Stimulated activated CD4-positive, alpha-beta T cell treated with anti-CD3 and anti-CD28 coated beads, Interleukin-1b, Interleukin-23, amount 100 ng/mL, for 1 hour (primary cell): ENCODE measurements at regions not wholly inside any gene's neighbourhood (a gene's known extent, or its start where the extent isn't known, plus 50 kb on each side); places are given as distances from the start of the nearest gene placed in this dataset.
A peak's percentile ranks its signal among the peaks of the same experiment; 100 is the strongest.

Experiments
- DNase-seq, 2 donors: peaks; one replicate each; pipeline ENCODE4 v3.0.0-alpha.2; 2020; ENCODE audit warnings: low read depth in 2 of 2

GRCh38 chr17:77838748-77839697, 119.5 kb upstream of the TNRC6C start:
- DNase-seq, result no peak

GRCh38 chr17:77839698-77840512, 118.6 kb upstream of the TNRC6C start:
- DNase-seq, result no peak

DNA sequence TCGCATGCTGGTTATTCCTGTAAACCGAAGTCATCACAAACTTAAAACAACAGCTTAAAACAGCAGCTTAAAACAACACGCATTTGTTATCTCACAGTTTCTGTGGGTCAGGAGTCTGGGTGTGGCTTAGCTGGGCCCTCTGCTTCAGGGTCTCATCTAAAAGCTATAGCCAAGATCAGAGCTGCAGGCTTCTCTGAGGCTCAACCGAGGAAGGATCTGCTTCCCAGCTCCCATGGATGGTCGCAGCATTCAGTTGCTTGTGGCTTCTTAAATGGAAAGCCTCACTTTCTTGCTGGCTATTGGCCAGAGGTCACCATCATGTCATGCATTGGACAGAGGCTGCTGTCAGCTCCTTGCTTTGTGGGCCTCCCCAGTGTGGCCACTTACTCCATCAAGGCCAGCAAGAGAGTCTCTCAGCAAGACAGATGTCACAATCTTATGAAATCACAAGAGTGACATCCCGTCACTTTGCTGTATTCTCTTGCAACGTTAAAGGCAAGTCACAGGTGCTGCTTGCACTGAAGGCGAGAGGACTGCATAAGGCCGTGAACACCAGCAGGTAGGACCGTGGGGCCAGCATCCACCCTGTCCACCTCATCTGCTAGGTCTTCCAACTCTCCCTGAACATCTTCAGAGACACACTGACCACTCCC, 117.9 kb upstream of the TNRC6C start:
- no peak for DNase-seq

DNA sequence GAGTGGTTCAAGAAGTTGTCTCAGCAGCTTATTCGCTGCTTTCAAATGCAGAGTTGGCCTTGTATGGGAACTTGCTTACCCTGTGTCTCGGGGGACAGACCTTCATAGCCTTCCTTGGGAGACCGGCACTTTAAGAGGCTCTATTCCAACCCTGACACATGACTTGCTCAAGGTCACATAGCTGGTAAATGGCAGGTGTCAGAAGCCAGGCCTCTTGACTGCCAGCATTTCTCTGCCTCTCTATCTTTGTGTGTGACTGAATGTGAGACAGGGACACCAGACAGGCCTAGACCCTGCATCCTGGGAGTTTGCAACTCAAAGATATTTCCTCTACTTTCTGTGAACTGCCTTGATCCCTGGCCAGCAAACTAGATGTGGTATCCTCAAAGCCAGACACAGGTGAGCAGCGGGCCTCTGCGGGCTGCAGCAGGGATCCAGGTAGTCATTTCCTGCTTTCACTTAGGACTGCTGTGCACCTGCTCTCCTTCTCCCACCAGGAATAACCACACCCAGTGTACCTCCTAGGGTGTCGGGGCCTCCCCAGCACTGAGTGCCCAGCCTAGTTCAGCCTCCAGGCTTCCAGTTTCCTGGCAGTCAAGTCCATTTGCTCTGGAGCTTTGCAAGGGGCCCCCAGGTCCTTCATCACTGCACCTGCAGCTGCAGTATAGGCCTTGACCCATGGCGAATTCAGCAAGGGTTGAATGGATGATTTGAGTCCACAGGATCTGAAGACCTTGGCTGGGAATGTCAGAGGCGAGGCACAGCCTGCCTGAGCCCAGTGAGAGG, 116.6 kb upstream of the TNRC6C start:
- DNase-seq, result no peak

GRCh38 chr17:77842528-77843147, 115.9 kb upstream of the TNRC6C start:
- no peak for DNase-seq

GRCh38 chr17:77843255-77843895, 115.1 kb upstream of the TNRC6C start:
- peak in 1 of 2 donors; percentile 29 for DNase-seq

DNA sequence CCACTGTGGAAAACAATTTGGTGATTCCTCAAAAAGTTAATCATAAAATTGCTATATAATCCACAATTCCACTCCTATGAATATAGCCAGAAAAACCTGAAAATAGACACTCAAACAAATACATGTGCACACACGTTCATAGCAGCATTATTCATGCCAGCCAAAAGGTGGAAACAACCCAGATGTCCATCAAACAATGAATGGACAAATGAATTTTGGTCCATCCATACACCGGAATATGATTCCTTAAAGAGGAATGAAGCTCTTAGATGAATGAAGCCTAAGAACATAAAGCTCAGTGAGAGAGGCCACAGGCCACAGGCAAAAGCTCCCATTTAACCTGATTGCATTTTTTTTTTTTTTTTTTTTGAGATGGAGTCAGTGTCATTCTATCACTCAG, 114.6 kb upstream of the TNRC6C start:
- DNase-seq, result no peak

GRCh38 chr17:77844681-77845080, 113.8 kb upstream of the TNRC6C start:
- DNase-seq, result no peak

- DNase-seq, result no peak
Observed at GRCh38 chr17:77845541-77846225, 112.8 kb upstream of the TNRC6C start.

GRCh38 chr17:77846531-77847085, 111.9 kb upstream of the TNRC6C start:
- DNase-seq, result no peak

DNA sequence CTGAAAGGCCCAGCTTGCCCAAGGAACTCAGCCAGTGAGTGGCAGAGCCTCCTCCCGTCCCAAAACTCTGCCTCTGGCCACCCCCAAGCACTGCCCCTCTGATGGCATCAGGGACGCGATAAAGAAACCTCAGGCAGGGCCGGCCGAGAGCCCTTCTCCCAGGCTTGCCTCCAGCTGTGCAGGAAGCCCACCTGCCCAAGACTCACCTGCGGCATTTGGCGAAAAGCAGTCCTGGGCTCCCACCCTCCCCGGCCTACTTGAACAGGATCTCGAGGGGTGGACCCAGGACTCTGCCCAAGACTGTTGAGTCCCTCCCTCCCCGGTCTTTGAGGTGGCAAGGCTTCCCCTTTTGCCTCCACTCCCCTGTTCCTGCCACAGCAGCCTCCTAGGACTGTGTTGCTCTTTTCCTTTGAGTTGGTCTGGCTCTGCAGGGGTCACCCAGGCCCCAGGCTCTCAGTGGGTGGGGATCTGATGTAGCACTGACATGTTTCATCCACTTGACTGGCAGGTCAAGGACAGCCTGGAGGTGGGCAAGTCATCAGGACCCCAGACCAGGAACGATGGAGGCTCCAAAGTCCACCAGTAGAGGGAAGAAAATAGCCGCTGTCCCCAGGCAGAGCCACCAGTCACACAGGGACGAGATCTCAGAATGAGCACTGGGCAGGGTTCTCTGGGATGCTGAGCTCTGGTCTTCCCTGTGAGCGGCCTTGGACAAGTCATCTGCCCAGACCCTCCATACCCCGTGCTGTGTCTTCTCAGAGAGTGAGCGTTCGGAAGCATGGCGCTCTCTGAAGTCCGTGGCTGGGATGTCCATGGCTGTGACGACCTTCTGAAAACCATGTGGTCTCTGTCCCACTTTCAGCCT, 111.0 kb upstream of the TNRC6C start:
- DNase-seq, result no peak

GRCh38 chr17:77848257-77848656, 110.2 kb upstream of the TNRC6C start:
- DNase-seq, result no peak

DNA sequence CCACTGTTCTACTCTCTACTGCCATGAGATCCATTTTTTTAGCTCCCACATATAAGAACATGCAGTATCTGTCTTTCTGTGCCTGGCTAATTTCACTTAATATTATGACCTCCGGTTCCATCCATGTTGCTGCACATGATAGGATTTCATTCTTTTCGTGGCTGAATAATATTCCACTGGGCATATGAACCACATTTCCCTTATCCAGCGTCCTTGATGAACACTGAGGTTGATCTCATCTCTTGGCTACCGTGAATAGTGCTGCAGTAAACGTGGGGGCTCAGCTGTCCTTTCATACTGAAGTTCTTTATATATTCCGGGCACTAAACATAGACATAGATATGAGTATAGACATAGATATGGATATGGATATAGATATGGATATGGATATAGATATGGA, 109.3 kb upstream of the TNRC6C start:
- no peak for DNase-seq

GRCh38 chr17:77851921-77852320, 106.6 kb upstream of the TNRC6C start:
- no peak for DNase-seq

DNA sequence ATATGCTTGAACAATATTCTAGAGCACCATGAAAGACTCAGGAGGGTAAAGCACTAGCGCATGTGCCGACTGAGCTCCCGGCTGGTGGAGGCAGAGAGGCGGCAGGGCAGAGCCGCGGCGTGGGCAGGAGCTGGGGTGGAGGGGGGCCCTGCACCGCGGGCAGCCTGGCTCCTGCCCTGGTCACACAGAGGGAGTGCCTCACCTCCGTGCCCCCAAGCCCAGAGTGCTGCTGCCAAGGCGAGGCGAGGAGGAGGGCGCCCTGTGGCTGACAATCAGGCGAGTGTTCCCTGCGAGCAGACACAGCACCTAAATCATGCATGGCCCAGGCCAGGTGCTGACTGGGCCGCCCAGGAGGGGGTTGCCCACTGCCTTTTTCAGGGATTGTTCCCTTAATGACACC, 105.8 kb upstream of the TNRC6C start:
- no peak for DNase-seq

- no peak for DNase-seq
Observed at GRCh38 chr17:77853191-77853977, 105.1 kb upstream of the TNRC6C start.

GRCh38 chr17:77854083-77854758, 104.3 kb upstream of the TNRC6C start:
- DNase-seq, result no peak
